Thyroid gland (tissue), 4 donors: ENCODE measurements at regions not wholly inside any gene's neighbourhood (a gene's known extent, or its start where the extent isn't known, plus 50 kb on each side); places are given as distances from the start of the nearest gene placed in this dataset.

ENCODE experiments used
- DNase-seq, 2 donors: peaks; one replicate each; pipeline ENCODE4 v3.0.0-alpha.2; 2019
- H3K27ac ChIP-seq, 3 donors: fragments of 200-600 bp; sonication (generic); 1 replicate in 2 of 3; 2 replicates in 1 of 3; pipeline ENCODE4 v1.5.1; 2016 to 2019; ENCODE audit warnings: mild to moderate bottlenecking in 1 of 3, moderate library complexity in 1 of 3
- H3K27me3 ChIP-seq: fragments of 200-600 bp; sonication (generic); one replicate; pipeline ENCODE4 v1.5.1; 2019
- H3K36me3 ChIP-seq, 2 donors: fragments of 200-600 bp; sonication (generic); one replicate each; pipeline ENCODE4 v1.5.1; 2016 to 2019
- H3K4me1 ChIP-seq, 2 donors: fragments of 200-600 bp; sonication (generic); one replicate each; pipeline ENCODE4 v1.5.1; 2017 to 2019
- H3K4me3 ChIP-seq, 3 donors: fragments of 200-600 bp; sonication (generic); replicated peaks in 1 of 3; 1 replicate in 2 of 3; 2 replicates in 1 of 3; pipeline ENCODE4 v1.5.1; 2016; ENCODE audit warnings: mild to moderate bottlenecking in 1 of 3
- H3K9me3 ChIP-seq: fragments of 200-600 bp; sonication (generic); one replicate; pipeline ENCODE4 v1.5.1; 2017
- POLR2A ChIP-seq, 2 donors: fragments of 450-650 bp; IDR thresholded peaks; one replicate each; pipeline ENCODE4 v1.6.1; 2017; ENCODE audit warnings: antibody characterized with exemption in 2 of 2, mild to moderate bottlenecking in 2 of 2, moderate library complexity in 1 of 2
- WGBS, 2 donors: methylation state at CpG; one replicate each; pipeline ENCODE4 v1.1.5; 2017; 5-methylcytosine and 5-hydroxymethylcytosine counted together
- intact Hi-C: fragments of 100-400 bp; cut with DNase I; formaldehyde crosslinking; loops from one replicate; pipeline ENCODE4 v1.15.1; 2023
- TF ChIP-seq, protein P1 (sequence below), 6 experiments: fragments of 200-600 bp in 3 of 6; fragments of 450-650 bp in 3 of 6; sonication (generic) in 3 of 6; IDR thresholded peaks; one replicate each; pipeline ENCODE4 v1.5.1; 2016 to 2019; ENCODE audit warnings: antibody characterized with exemption in 6 of 6, mild to moderate bottlenecking in 2 of 6, inconsistent platforms in 1 of 6, moderate library complexity in 1 of 6

GRCh38 chr3:28836199-28836598 lies 444.7 kb upstream of the RBMS3 start:
- 78 to 84% methylated on average over 2 of the region's 2 CpGs for WGBS, 2 donors
- Histone ChIP-seq H3K4me3 (no peak overlapping the region), H3K27me3 (no peaks in the 10 kb centered on the region), H3K4me1 (peaks cover 0 to 9% of the 10 kb centered on the region in 2 donors), H3K9me3 (no peaks in the 10 kb centered on the region), H3K36me3 (no peaks in the 10 kb centered on the region), H3K27ac (no peak overlapping the region)
- intact Hi-C loops = no loop called here
- DNase-seq = no peak
- TF ChIP-seq, protein P1, sequence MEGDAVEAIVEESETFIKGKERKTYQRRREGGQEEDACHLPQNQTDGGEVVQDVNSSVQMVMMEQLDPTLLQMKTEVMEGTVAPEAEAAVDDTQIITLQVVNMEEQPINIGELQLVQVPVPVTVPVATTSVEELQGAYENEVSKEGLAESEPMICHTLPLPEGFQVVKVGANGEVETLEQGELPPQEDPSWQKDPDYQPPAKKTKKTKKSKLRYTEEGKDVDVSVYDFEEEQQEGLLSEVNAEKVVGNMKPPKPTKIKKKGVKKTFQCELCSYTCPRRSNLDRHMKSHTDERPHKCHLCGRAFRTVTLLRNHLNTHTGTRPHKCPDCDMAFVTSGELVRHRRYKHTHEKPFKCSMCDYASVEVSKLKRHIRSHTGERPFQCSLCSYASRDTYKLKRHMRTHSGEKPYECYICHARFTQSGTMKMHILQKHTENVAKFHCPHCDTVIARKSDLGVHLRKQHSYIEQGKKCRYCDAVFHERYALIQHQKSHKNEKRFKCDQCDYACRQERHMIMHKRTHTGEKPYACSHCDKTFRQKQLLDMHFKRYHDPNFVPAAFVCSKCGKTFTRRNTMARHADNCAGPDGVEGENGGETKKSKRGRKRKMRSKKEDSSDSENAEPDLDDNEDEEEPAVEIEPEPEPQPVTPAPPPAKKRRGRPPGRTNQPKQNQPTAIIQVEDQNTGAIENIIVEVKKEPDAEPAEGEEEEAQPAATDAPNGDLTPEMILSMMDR (IDR thresholded peaks at IDR 0.05) = no peak
- TF ChIP-seq POLR2A (IDR thresholded peaks at IDR 0.05) = no peak

DNA sequence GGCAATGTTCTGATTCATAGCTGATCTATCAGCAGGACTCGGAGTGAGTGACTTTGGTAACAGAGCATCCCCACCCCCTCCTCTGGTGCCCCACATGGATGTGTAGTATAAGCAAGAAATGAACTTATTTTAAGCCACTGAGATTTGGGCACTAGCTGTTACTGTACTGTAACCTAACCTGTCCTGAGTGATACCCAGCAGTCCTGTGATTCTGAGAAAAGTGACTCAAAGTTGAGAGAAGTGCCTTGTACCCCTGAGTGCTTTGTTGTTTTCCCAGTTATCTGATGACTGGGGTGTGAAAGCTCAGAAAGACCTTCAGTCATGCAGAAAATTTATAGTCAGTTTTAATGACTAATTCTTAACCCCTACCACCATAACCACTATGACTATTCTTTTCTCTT lies 439.9 kb upstream of the RBMS3 start:
- H3K9me3 ChIP-seq = no peaks in the 10 kb centered on the region
- DNase-seq = no peak
- TF ChIP-seq POLR2A (IDR thresholded peaks at IDR 0.05) = no peak
- TF ChIP-seq, protein P1 (IDR thresholded peaks at IDR 0.05) = no peak
- H3K36me3 ChIP-seq = no peaks in the 10 kb centered on the region
- peaks cover 0 to 9% of the 10 kb centered on the region in 2 donors for H3K4me1 ChIP-seq
- 92 to 100% methylated on average over 1 of the region's 1 CpG for WGBS, 2 donors
- no peaks in the 10 kb centered on the region for H3K27me3 ChIP-seq
- intact Hi-C loops = no loop called here
- no peak overlapping the region for H3K4me3 ChIP-seq
- no peak overlapping the region for H3K27ac ChIP-seq

- Histone ChIP-seq H3K36me3 (no peaks in the 10 kb centered on the region), H3K27me3 (no peaks in the 10 kb centered on the region), H3K9me3 (no peaks in the 10 kb centered on the region), H3K27ac (no peak overlapping the region), H3K4me3 (no peak overlapping the region), H3K4me1 (peaks cover 0 to 9% of the 10 kb centered on the region in 2 donors)
- no peak for DNase-seq
- 67 to 91% methylated on average over 2 of the region's 2 CpGs for WGBS, 2 donors
- intact Hi-C loops = no loop called here
- TF ChIP-seq, protein P1 (IDR thresholded peaks at IDR 0.05) = no peak
- no peak for TF ChIP-seq POLR2A (IDR thresholded peaks at IDR 0.05)
Observed at GRCh38 chr3:28841441-28841840, 439.4 kb upstream of the RBMS3 start.

DNA sequence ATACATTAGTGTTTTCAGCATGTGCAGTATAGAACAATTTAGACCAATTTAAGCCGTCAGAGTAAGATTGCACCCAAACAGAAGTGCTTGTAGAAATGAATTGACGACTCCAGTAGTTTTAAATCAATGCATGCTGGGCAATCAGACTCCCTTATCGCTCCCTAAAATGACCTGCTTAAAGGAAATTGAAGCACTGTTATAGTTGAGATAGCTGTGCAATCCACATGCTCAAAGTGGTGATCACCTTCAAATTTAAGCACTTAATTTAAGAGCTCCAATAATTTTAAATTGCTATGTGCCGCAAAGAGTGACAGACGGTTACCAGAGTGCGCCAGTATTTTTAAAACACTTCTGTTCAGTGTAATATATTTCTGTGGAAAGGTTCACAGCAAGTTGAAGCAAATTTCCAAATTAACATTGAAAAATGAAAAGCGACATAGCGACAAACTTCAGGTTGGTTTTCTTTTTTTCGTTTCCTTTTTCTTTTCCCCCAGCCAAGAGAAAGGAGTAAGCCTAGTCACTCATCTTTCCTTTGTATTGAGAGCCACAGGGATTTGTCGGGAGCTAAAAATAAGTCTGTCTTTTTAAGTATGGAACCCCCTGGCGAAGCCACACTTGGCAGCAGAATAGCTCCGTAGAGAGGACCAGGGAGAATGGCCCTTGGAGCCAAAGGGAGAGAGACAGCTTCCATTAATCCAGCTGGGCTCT lies 436.4 kb upstream of the RBMS3 start:
- Histone ChIP-seq H3K4me1 (peaks cover 0 to 9% of the 10 kb centered on the region in 2 donors), H3K27me3 (no peaks in the 10 kb centered on the region), H3K36me3 (no peaks in the 10 kb centered on the region), H3K27ac (no peak overlapping the region), H3K9me3 (no peaks in the 10 kb centered on the region), H3K4me3 (no peak overlapping the region)
- WGBS, 2 donors = 83 to 89% methylated on average over 12 of the region's 12 CpGs
- intact Hi-C loops = no loop called here
- no peak for TF ChIP-seq POLR2A (IDR thresholded peaks at IDR 0.05)
- TF ChIP-seq, protein P1 (IDR thresholded peaks at IDR 0.05) = no peak
- no peak for DNase-seq

- 89 to 92% methylated on average over 4 of the region's 4 CpGs for WGBS, 2 donors
- Histone ChIP-seq H3K9me3 (no peaks in the 10 kb centered on the region), H3K27ac (no peak overlapping the region), H3K27me3 (no peaks in the 10 kb centered on the region), H3K4me3 (no peak overlapping the region), H3K4me1 (peaks cover 0 to 9% of the 10 kb centered on the region in 2 donors), H3K36me3 (no peaks in the 10 kb centered on the region)
- intact Hi-C loops = no loop called here
- no peak for TF ChIP-seq POLR2A (IDR thresholded peaks at IDR 0.05)
- TF ChIP-seq, protein P1 (IDR thresholded peaks at IDR 0.05) = no peak
- no peak for DNase-seq
Observed at GRCh38 chr3:28845006-28845324, 435.9 kb upstream of the RBMS3 start.
